ENCODE measurements at regions not wholly inside any gene's neighbourhood (a gene's known extent, or its start where the extent isn't known, plus 50 kb on each side); places are given as distances from the start of the nearest gene placed in this dataset.

DNA sequence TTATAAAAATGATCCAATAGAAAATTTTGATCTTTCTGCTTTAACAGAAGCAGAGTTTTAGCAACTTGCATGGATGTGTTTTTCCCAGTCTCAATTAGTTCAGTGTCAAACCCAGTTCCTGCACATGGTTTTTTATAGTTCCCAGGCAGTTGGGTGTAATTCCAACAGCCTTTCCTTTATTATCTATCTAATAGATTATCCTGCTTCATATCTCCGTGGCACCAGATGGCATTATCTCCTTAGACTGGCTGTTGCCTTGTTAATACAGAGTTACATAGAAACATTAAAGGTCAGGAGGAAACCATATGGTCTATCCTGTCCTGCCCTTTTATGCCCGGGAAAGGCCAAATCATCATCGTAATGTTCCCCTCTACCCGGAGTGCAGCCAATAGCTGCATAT lies 400.9 kb upstream of the SMIM21 start:
- no peak overlapping the region for H3K27ac ChIP-seq
- intact Hi-C loops (cut with DNase I): no loop called here
- no peaks in the 10 kb centered on the region for H3K4me1 ChIP-seq
- H3K27me3 ChIP-seq: no peaks in the 10 kb centered on the region
- H3K9me3 ChIP-seq: no peaks in the 10 kb centered on the region
- H3K36me3 ChIP-seq: no peaks in the 10 kb centered on the region
- TF ChIP-seq, protein P1, sequence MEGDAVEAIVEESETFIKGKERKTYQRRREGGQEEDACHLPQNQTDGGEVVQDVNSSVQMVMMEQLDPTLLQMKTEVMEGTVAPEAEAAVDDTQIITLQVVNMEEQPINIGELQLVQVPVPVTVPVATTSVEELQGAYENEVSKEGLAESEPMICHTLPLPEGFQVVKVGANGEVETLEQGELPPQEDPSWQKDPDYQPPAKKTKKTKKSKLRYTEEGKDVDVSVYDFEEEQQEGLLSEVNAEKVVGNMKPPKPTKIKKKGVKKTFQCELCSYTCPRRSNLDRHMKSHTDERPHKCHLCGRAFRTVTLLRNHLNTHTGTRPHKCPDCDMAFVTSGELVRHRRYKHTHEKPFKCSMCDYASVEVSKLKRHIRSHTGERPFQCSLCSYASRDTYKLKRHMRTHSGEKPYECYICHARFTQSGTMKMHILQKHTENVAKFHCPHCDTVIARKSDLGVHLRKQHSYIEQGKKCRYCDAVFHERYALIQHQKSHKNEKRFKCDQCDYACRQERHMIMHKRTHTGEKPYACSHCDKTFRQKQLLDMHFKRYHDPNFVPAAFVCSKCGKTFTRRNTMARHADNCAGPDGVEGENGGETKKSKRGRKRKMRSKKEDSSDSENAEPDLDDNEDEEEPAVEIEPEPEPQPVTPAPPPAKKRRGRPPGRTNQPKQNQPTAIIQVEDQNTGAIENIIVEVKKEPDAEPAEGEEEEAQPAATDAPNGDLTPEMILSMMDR (IDR thresholded peaks at IDR 0.05): no peak
- DNase-seq (ENCODE audit: low spot score in 2 of 2): no peak
- H3K4me3 ChIP-seq: no peak overlapping the region

DNA sequence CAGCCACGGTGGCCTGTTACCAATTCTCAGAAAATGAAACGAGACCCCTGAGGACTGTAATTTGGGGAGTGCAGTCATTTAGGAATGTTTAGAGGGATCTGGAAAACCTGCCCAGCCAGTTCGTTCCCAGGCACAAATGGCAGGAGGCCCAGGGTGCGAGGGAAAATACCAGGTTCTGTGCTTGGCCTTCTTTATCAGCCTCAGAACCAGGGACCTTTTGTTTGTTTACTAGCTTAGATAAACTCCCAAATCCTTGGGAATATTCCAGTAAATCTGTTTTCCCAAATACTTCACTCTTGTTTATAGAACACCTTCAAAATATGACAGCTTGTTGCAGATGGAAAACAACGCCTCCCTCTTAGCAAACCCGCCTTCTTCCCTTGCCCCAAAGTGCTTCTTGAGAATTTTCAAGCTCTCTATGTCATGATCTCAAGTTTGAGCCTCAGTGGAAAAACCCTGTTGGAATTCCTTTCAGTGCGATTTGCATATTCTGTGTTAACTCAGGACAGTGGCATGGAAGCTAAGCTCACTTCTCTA lies 400.3 kb upstream of the SMIM21 start:
- H3K27ac ChIP-seq: no peak overlapping the region

DNA sequence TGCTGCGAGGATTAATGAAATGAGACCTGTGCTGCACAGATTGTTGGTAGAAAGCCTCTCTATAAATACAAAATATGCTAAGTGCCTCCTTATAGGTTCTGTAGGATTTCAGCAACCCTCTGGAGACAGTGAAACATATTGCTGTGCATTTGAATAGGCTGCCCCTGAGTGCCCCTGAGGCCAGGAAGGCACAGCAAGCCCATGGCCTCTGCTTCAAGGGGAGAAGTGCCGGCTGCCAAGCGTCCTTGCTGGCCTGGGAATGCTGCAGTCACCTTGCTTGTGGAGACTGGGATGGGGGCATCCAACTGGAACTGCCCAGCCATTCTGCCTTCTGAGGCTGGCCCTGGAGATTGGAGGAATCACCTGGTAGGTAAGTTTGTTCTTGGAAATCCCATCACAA lies 397.2 kb upstream of the SMIM21 start:
- H3K4me3 ChIP-seq: no peak overlapping the region
- H3K4me1 ChIP-seq: no peaks in the 10 kb centered on the region
- H3K27me3 ChIP-seq: no peaks in the 10 kb centered on the region
- TF ChIP-seq, protein P1 (IDR thresholded peaks at IDR 0.05): no peak
- intact Hi-C loops (cut with DNase I): no loop called here
- no peak overlapping the region for H3K27ac ChIP-seq
- no peaks in the 10 kb centered on the region for H3K36me3 ChIP-seq
- DNase-seq (ENCODE audit: low spot score in 2 of 2): no peak
- H3K9me3 ChIP-seq: no peaks in the 10 kb centered on the region

More for the DNA sequence above, 400.3 kb upstream of the SMIM21 start:
- H3K27me3 ChIP-seq: no peaks in the 10 kb centered on the region
- TF ChIP-seq, protein P1 (IDR thresholded peaks at IDR 0.05): no peak
- H3K4me3 ChIP-seq: no peak overlapping the region
- intact Hi-C loops (cut with DNase I): no loop called here
- H3K9me3 ChIP-seq: no peaks in the 10 kb centered on the region
- DNase-seq (ENCODE audit: low spot score in 2 of 2): no peak
- H3K36me3 ChIP-seq: no peaks in the 10 kb centered on the region
- H3K4me1 ChIP-seq: no peaks in the 10 kb centered on the region

DNA sequence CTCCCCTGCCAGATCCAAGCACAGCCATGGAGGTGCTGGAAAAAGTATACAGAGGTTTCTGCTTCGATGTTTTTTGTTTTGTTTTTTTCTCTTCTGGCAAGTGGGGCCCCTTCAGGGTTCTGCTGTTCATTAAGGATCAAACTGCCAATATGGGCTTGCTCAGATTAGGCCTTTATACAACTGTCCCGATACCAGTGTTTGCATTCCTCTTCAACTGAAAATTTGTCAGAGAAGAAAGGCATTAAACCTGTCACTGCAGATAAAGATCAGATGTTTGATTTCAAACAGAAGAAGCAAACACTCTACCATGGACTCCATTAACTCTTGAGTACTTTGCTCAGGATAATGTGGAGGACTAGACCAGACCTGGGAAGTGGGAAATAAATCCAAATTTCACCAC lies 396.0 kb upstream of the SMIM21 start:
- Histone ChIP-seq H3K36me3 (no peaks in the 10 kb centered on the region), H3K9me3 (no peaks in the 10 kb centered on the region), H3K4me1 (no peaks in the 10 kb centered on the region), H3K27ac (no peak overlapping the region), H3K4me3 (no peak overlapping the region), H3K27me3 (no peaks in the 10 kb centered on the region)
- intact Hi-C loops (cut with DNase I): no loop called here
- TF ChIP-seq, protein P1 (IDR thresholded peaks at IDR 0.05): no peak
- no peak for DNase-seq (ENCODE audit: low spot score in 2 of 2)

DNA sequence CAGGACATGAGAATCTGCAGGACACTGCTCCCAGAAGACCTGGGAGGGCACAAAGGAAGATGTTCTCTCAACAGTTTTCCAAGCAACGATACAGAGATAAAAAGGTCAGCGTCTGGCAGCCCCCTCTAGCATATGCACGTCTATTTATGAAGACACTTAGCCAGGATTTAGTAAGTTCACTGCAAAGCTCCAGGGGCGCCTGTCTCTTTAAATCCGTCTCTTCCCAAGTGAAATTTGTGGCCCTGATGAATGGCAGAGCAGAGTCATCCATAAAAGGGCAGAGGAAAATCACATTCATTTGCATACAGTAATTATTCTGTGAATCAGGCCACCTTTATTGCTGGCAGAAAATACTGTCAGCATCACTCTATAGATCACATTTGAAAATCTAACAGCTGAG lies 390.9 kb upstream of the SMIM21 start:
- H3K9me3 ChIP-seq: no peaks in the 10 kb centered on the region
- no peak for DNase-seq (ENCODE audit: low spot score in 2 of 2)
- no peak overlapping the region for H3K4me3 ChIP-seq
- H3K27ac ChIP-seq: no peak overlapping the region
- TF ChIP-seq, protein P1 (IDR thresholded peaks at IDR 0.05): no peak
- H3K36me3 ChIP-seq: no peaks in the 10 kb centered on the region
- no peaks in the 10 kb centered on the region for H3K4me1 ChIP-seq
- H3K27me3 ChIP-seq: no peaks in the 10 kb centered on the region
- intact Hi-C loops (cut with DNase I): no loop called here

DNA sequence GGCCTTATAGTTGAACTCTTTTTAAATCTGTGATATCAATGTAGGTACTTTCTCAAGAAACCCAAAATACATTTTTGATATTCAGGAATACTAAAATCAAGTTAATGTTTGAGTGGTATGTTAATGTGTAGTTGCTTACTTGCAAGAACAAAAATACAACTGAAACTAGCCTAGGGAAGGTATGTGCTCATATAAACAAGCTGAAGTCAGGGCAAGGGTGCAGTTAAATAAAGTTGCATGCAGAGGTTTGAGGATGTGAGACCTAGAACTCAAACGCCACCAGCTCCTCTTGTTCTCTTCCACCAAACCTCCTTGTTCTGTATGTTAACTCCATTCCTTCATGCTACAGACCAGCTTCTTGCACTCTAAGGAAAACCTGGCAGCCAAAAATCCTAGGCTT lies 388.3 kb upstream of the SMIM21 start:
- Histone ChIP-seq H3K4me1 (no peaks in the 10 kb centered on the region), H3K9me3 (no peaks in the 10 kb centered on the region), H3K27ac (no peak overlapping the region), H3K27me3 (no peaks in the 10 kb centered on the region), H3K36me3 (no peaks in the 10 kb centered on the region), H3K4me3 (no peak overlapping the region)
- DNase-seq (ENCODE audit: low spot score in 2 of 2): no peak
- intact Hi-C loops (cut with DNase I): no loop called here
- TF ChIP-seq, protein P1 (IDR thresholded peaks at IDR 0.05): no peak

Measured in ascending aorta (tissue), 2 donors.